ENCODE measurements at regions not wholly inside any gene's neighbourhood (a gene's known extent, or its start where the extent isn't known, plus 50 kb on each side); places are given as distances from the start of the nearest gene placed in this dataset.
A peak's percentile ranks its signal among the peaks of the same experiment; 100 is the strongest.
"Not testable (repeated sequence)": the region's sequence is repeated elsewhere in the genome, so short reads cannot be mapped to it uniquely, and the experiment has no call there.

DNA sequence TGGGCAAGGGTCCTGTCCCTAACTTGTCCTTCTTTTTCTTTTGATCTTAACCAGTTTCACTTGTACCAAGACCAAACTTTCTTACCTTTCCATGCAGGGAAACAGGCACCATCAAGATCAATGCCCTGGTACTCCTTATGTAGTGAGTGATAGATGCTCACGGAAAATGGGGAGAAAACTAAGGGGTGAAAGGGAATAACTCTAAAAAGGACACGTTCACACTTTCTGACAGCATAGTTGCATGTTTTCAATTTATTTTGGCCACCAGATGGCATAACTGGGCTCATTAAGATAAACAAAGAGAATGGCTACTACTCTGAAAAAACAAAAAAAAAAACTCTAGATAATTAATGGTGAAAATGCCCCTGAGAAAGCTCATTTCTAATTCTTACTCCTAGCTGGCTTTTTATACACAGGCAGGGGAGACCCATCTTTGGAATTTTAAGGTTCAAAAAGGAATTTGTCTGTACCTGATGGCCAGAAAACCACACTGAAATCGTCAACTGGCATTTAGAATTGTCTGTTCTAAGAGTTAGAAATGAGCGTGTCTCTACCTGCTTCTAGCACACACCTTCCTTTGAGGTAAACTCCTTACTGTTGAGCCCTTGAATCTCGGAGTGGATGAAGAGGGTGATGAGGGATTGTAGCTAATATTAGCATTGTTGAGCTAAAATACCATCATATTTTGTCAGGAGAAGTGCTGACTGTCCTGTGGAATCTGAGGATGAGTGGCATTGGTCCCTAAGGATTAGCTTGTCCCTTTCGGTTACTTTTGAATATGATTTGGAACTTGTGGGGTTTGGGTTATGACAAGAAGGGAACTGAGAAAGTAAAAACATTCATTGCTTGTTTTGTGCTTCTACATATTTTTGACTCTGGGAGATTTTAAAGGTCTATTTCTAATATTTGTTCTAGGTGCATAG is 62.2 kb upstream of the DDR1 start:
- Histone ChIP-seq H3K27me3 (ENCODE audit: control insufficient read depth in 1 of 2, insufficient read depth in 2 of 2, low read length in 1 of 2) (no peaks in the 10 kb centered on the region), H3K36me3 (ENCODE audit: control insufficient read depth in 1 of 2, insufficient read depth in 2 of 2, low read length in 1 of 2) (no peaks in the 10 kb centered on the region), H3K9me3 (ENCODE audit: control insufficient read depth, low read length) (no peaks in the 10 kb centered on the region), H3K4me3 (ENCODE audit: low read length in 2 of 2) (no peak overlapping the region), H3K4me1 (ENCODE audit: control insufficient read depth in 1 of 2, insufficient read depth in 2 of 2, low read length in 2 of 2) (peaks cover 0 to 10% of the 10 kb centered on the region in 2 donors), H3K27ac (ENCODE audit: low read depth in 1 of 2, low read length in 2 of 2) (peak overlapping the region in 1 of 2 donors; percentile 37)
- intact Hi-C loops (cut with DNase I): loop anchor here (5.0 kb wide), 2 partner anchors 35 to 80 kb away; partner anchors contain the start of genes FLOT1 (in 1 of the 2) and IER3 (in 1 of the 2)
- no peak for DNase-seq
- WGBS, 2 donors: 35 to 40% methylated on average over 6 of the region's 6 CpGs
- no peak for ATAC-seq (ENCODE audit: low FRiP score)

DNA sequence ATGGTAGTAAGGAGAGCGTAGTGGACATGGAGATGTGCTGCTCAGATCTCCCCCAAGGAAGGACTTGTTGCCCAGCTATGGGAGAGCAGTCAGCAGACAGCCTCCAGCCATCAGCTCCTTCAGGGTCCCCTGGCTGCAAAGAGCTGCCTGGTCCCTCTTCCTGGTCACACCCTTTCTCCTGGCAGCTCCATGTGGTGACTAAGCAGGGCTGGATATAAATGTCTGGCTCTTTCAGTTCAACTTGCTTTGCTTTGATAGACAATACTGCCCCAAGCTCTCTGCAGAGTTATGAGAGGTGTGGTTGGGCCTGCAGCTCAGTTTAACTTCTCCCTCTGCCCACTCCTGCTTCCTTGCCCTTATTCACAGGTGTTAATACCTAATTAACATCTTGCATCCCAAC is 64.1 kb upstream of the DDR1 start:
- Histone ChIP-seq H3K27ac (ENCODE audit: low read depth in 1 of 2, low read length in 2 of 2) (no peak overlapping the region), H3K36me3 (ENCODE audit: control insufficient read depth in 1 of 2, insufficient read depth in 2 of 2, low read length in 1 of 2) (no peaks in the 10 kb centered on the region), H3K4me1 (ENCODE audit: control insufficient read depth in 1 of 2, insufficient read depth in 2 of 2, low read length in 2 of 2) (peaks cover 0 to 10% of the 10 kb centered on the region in 2 donors), H3K27me3 (ENCODE audit: control insufficient read depth in 1 of 2, insufficient read depth in 2 of 2, low read length in 1 of 2) (no peaks in the 10 kb centered on the region), H3K9me3 (ENCODE audit: control insufficient read depth, low read length) (no peaks in the 10 kb centered on the region), H3K4me3 (ENCODE audit: low read length in 2 of 2) (no peak overlapping the region)
- intact Hi-C loops (cut with DNase I): loop anchor here (5.0 kb wide), 2 partner anchors 33 to 78 kb away; partner anchors contain the start of genes FLOT1 (in 1 of the 2) and IER3 (in 1 of the 2)
- peak; percentile 87 for ATAC-seq (ENCODE audit: low FRiP score)
- peak; percentile 79 to 81 for DNase-seq
- 96 to 100% methylated on average over 1 of the region's 1 CpG for WGBS, 2 donors

DNA sequence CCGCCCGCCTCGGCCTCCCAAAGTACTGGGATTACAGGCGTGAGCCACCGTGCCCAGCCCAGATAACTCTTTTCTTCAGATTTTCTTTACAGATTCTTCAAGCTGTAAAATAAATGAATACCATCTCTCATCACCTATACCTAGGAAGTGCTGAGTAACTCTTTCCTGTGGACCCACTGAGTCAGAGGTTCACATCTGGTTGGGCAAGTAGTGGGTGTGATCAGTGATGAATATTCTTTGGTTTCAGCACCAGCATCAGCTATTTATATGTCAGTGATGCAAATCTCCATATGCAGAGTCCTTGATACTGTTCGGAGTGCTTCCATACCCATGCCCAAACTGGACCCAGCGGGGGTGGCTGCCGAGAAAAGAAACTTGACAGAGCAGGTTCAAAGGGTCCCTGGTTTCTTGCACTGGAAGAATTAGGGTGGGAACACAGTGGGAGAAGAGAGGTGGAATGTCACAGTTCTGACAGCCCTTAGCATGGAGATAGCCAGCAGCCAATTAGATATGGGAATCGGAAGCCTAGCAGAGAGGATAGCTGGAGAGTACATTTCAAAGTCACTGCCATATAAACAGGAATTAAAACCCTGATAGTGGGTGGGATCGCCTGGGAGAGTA is 64.9 kb upstream of the DDR1 start:
- H3K27me3 ChIP-seq (ENCODE audit: control insufficient read depth in 1 of 2, insufficient read depth in 2 of 2, low read length in 1 of 2): no peaks in the 10 kb centered on the region
- 92 to 97% methylated on average over 10 of the region's 10 CpGs for WGBS, 2 donors
- intact Hi-C loops (cut with DNase I): no loop called here
- H3K4me1 ChIP-seq (ENCODE audit: control insufficient read depth in 1 of 2, insufficient read depth in 2 of 2, low read length in 2 of 2): peaks cover 0 to 10% of the 10 kb centered on the region in 2 donors
- ATAC-seq (ENCODE audit: low FRiP score): no peak
- no peak overlapping the region for H3K27ac ChIP-seq (ENCODE audit: low read depth in 1 of 2, low read length in 2 of 2)
- no peaks in the 10 kb centered on the region for H3K9me3 ChIP-seq (ENCODE audit: control insufficient read depth, low read length)
- no peak overlapping the region for H3K4me3 ChIP-seq (ENCODE audit: low read length in 2 of 2)
- no peaks in the 10 kb centered on the region for H3K36me3 ChIP-seq (ENCODE audit: control insufficient read depth in 1 of 2, insufficient read depth in 2 of 2, low read length in 1 of 2)
- DNase-seq: no peak

DNA sequence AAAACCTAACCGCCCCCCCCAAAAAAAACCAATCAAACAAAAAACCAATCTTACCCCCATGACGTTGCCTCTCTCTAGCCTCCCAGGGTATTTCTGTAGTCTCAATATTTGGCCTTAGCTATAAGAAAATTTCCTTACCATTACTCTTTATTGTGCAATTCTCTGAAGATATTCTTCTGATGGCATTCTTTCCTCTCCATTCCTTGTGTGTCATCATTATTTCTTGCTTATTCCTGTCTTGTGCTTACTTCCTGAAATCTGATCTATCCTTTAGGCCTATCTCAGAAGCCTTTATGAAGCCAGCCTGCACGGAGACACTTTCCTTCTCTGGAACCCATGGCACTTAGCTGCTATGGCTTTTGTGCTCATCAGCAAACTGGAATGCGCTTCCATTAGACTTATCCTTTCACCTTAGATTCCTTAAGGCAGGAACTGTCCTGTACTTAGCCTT is 65.9 kb upstream of the DDR1 start:
- Histone ChIP-seq H3K36me3 (ENCODE audit: control insufficient read depth in 1 of 2, insufficient read depth in 2 of 2, low read length in 1 of 2) (no peaks in the 10 kb centered on the region), H3K9me3 (ENCODE audit: control insufficient read depth, low read length) (no peaks in the 10 kb centered on the region), H3K27ac (ENCODE audit: low read depth in 1 of 2, low read length in 2 of 2) (no peak overlapping the region), H3K4me1 (ENCODE audit: control insufficient read depth in 1 of 2, insufficient read depth in 2 of 2, low read length in 2 of 2) (peaks cover 0 to 10% of the 10 kb centered on the region in 2 donors), H3K4me3 (ENCODE audit: low read length in 2 of 2) (no peak overlapping the region), H3K27me3 (ENCODE audit: control insufficient read depth in 1 of 2, insufficient read depth in 2 of 2, low read length in 1 of 2) (no peaks in the 10 kb centered on the region)
- DNase-seq (no peak), ATAC-seq (ENCODE audit: low FRiP score) (no peak)
- intact Hi-C loops (cut with DNase I): no loop called here
- 91% methylated on average over 4 of the region's 4 CpGs for WGBS, 2 donors

DNA sequence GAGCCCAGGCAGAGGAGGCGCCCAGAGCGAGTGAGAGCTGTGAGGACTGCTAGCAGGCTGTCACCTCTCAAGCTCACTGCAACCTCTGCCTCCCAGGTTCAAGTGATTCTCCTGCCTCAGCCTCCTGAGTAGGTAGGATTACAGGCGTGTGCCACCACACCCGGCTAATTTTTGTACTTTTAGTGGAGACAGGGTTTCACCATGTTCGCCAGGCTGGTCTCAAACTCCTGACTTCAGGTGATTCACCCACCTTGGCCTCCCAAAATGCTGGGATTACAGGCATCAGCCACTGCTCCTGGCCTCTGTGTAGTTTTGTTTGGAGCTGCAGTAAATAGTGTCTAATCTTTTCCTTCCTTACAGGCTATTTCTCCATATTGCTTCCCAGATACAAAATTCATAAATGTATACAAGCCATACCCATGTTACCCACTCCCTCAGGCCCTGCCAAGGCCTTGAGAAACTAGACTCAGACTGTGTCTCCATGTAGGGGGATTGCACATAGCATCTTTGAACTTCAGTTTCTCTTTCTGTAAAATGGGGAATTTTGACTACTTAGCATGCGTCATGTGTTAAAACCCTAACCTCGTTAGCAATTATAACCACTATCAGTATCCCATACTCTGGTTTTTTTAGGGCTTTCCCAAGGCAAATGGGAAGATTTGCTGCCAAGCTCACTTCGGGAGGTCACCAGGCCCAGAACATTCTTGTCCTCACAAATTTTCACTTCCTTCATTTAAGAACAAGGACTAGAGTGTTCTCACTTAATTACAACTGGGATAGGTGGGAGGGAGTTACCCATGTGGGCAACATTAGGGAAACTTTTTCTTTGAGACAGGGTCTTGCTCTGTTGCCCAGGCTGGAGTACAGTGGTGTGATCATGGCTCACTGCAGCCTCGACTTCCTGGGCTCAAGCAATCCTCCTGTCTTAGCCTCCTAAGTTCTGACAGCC is 67.3 kb upstream of the DDR1 start:
- no peak overlapping the region for H3K27ac ChIP-seq (ENCODE audit: low read depth in 1 of 2, low read length in 2 of 2)
- no peaks in the 10 kb centered on the region for H3K9me3 ChIP-seq (ENCODE audit: control insufficient read depth, low read length)
- intact Hi-C loops (cut with DNase I): no loop called here
- H3K4me3 ChIP-seq (ENCODE audit: low read length in 2 of 2): no peak overlapping the region
- WGBS, 2 donors: 96 to 97% methylated on average over 9 of the region's 9 CpGs
- H3K27me3 ChIP-seq (ENCODE audit: control insufficient read depth in 1 of 2, insufficient read depth in 2 of 2, low read length in 1 of 2): no peaks in the 10 kb centered on the region
- no peaks in the 10 kb centered on the region for H3K36me3 ChIP-seq (ENCODE audit: control insufficient read depth in 1 of 2, insufficient read depth in 2 of 2, low read length in 1 of 2)
- H3K4me1 ChIP-seq (ENCODE audit: control insufficient read depth in 1 of 2, insufficient read depth in 2 of 2, low read length in 2 of 2): peaks cover 0 to 2% of the 10 kb centered on the region in 2 donors
- peak in 1 of 2 donors; percentile 24 for DNase-seq
- ATAC-seq (ENCODE audit: low FRiP score): no peak

DNA sequence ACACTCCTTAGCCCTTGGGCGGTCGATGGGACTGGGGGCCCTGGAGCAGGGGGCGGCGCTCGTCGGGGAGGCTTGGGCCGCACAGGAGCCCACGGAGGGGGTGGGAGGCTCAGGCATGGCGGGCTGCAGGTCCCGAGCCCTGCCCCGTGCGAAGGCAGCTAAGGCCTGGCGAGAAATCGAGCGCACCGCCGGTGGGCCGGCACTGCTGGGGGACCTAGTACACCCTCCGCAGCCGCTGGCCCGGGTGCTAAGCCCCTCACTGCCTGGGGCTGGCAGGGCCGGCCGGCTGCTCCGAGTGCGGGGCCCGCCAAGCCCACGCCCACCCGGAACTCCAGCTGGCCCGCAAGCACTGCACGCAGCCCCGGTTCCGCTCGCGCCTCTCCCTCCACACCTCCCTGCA is 68.0 kb upstream of the DDR1 start:
- H3K4me1 ChIP-seq (ENCODE audit: control insufficient read depth in 1 of 2, insufficient read depth in 2 of 2, low read length in 2 of 2); intact Hi-C loops (cut with DNase I); H3K9me3 ChIP-seq (ENCODE audit: control insufficient read depth, low read length); ATAC-seq (ENCODE audit: low FRiP score); H3K36me3 ChIP-seq (ENCODE audit: control insufficient read depth in 1 of 2, insufficient read depth in 2 of 2, low read length in 1 of 2); H3K27ac ChIP-seq (ENCODE audit: low read depth in 1 of 2, low read length in 2 of 2); H3K27me3 ChIP-seq (ENCODE audit: control insufficient read depth in 1 of 2, insufficient read depth in 2 of 2, low read length in 1 of 2); H3K4me3 ChIP-seq (ENCODE audit: low read length in 2 of 2): not testable (repeated sequence)
- 95 to 98% methylated on average over 20 to 34 of the region's 34 CpGs for WGBS, 2 donors
- DNase-seq: peak in 1 of 2 donors; percentile 47

DNA sequence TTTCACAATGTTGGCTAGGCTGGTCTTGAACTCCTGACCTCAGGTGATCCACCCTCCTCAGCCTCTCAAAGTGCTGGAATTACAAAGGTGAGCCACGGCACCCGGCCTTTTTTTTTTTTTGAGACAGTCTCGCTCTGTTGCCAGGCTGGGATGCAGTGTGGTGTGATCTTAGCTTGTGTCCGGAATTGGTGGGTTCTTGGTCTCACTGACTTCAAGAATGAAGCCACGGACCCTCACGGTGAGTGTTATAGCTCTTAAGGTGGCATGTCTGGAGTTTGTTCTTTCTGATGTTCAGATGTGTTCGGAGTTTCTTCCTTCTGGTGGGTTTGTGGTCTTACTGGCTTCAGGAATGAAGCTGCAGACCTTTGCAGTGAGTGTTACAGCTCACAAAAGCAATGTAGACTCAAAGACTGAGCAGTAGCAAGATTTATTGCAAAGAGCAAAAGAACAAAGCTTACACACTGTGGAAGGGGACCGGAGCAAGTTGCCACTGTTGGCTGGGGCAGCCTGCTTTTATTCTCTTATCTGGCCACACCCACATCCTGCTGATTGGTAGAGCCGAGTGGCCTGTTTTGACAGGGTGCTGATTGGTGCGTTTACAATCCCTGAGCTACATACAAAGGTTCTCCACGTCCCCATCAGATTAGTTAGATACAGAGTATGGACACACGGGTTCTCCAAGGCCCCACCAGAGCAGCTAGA is 69.1 kb upstream of the DDR1 start:
- H3K36me3 ChIP-seq (ENCODE audit: control insufficient read depth in 1 of 2, insufficient read depth in 2 of 2, low read length in 1 of 2); ATAC-seq (ENCODE audit: low FRiP score); H3K4me3 ChIP-seq (ENCODE audit: low read length in 2 of 2); H3K27me3 ChIP-seq (ENCODE audit: control insufficient read depth in 1 of 2, insufficient read depth in 2 of 2, low read length in 1 of 2); intact Hi-C loops (cut with DNase I); H3K4me1 ChIP-seq (ENCODE audit: control insufficient read depth in 1 of 2, insufficient read depth in 2 of 2, low read length in 2 of 2); H3K27ac ChIP-seq (ENCODE audit: low read depth in 1 of 2, low read length in 2 of 2); H3K9me3 ChIP-seq (ENCODE audit: control insufficient read depth, low read length): not testable (repeated sequence)
- DNase-seq: peak in 1 of 2 donors; percentile 6
- WGBS, 2 donors: 85 to 86% methylated on average over 12 of the region's 12 CpGs

All from aorta (tissue), 5 donors.